ENCODE measurements at regions not wholly inside any gene's neighbourhood (a gene's known extent, or its start where the extent isn't known, plus 50 kb on each side); places are given as distances from the start of the nearest gene placed in this dataset.
A peak's percentile ranks its signal among the peaks of the same experiment; 100 is the strongest.
"Not testable (repeated sequence)": the region's sequence is repeated elsewhere in the genome, so short reads cannot be mapped to it uniquely, and the experiment has no call there.

- H3K4me1 Mint-ChIP-seq (ENCODE audit: low read depth, unreplicated experiment), result no peaks in the 10 kb centered on the region
- intact Hi-C loops (cut with micrococcal nuclease; ENCODE audit: unreplicated experiment), result no loop called here
- Histone ChIP-seq H3K27me3 (replicated peaks; ENCODE audit: control insufficient read depth, insufficient read depth, low read length) (no peaks in the 10 kb centered on the region), H3K9me3 (no peaks in the 10 kb centered on the region), H3K4me1 (no peaks in the 10 kb centered on the region), H3K36me3 (ENCODE audit: control insufficient read depth, insufficient read depth, low read length) (no peaks in the 10 kb centered on the region), H3K4me3 (ENCODE audit: low read depth, low read length) (no peak overlapping the region)
- TF ChIP-seq, protein P1, sequence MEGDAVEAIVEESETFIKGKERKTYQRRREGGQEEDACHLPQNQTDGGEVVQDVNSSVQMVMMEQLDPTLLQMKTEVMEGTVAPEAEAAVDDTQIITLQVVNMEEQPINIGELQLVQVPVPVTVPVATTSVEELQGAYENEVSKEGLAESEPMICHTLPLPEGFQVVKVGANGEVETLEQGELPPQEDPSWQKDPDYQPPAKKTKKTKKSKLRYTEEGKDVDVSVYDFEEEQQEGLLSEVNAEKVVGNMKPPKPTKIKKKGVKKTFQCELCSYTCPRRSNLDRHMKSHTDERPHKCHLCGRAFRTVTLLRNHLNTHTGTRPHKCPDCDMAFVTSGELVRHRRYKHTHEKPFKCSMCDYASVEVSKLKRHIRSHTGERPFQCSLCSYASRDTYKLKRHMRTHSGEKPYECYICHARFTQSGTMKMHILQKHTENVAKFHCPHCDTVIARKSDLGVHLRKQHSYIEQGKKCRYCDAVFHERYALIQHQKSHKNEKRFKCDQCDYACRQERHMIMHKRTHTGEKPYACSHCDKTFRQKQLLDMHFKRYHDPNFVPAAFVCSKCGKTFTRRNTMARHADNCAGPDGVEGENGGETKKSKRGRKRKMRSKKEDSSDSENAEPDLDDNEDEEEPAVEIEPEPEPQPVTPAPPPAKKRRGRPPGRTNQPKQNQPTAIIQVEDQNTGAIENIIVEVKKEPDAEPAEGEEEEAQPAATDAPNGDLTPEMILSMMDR (IDR thresholded peaks at IDR 0.05; ENCODE audit: insufficient read depth in 1 of 2, low read depth in 1 of 2, low read length in 1 of 2, severe bottlenecking in 1 of 2, unreplicated experiment in 1 of 2), result no peak
- POLR2A ChIA-PET, result no interaction called here
- H3K27ac Mint-ChIP-seq (ENCODE audit: unreplicated experiment), result no peak overlapping the region
- H3K4me3 Mint-ChIP-seq (ENCODE audit: unreplicated experiment), result no peak overlapping the region
- H3K36me3 Mint-ChIP-seq (ENCODE audit: insufficient read depth, unreplicated experiment), result no peaks in the 10 kb centered on the region
- peaks cover 6% of the 10 kb centered on the region for H3K27me3 Mint-ChIP-seq (ENCODE audit: insufficient read depth, unreplicated experiment)
- BruUV-seq (replicated peaks), result no TSS peak
- DNase-seq, result no peak
- CTCF ChIA-PET, result no interaction called here
- H3K9me3 Mint-ChIP-seq (ENCODE audit: unreplicated experiment), result no peaks in the 10 kb centered on the region
Observed at GRCh38 chr2:176794392-176794791, 418.2 kb upstream of the HNRNPA3 start.

DNA sequence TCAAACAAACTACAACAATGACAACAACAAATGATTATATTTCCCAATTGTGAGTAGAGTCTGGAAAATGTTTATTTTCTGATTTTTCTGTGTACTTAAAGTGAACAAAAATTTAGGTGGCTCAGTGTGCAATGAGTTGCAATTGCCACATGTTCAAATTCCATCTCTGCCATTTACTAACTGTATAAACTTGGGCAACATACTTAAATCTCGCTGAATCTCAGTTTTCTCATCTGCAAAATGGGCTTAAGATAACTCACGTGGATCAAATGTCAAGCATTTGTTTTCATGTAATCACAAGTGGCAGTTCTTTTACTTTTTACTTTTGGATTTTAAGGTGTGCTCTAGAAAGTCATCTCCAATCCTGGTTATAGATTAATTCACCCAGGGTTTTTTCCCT lies 416.8 kb upstream of the HNRNPA3 start:
- H3K9me3 ChIP-seq, result no peaks in the 10 kb centered on the region
- no peak for DNase-seq
- TF ChIP-seq, protein P1 (IDR thresholded peaks at IDR 0.05; ENCODE audit: insufficient read depth in 1 of 2, low read depth in 1 of 2, low read length in 1 of 2, severe bottlenecking in 1 of 2, unreplicated experiment in 1 of 2), result no peak
- no peaks in the 10 kb centered on the region for H3K36me3 Mint-ChIP-seq (ENCODE audit: insufficient read depth, unreplicated experiment)
- ChIA-PET POLR2A (no interaction called here), CTCF (no interaction called here)
- intact Hi-C loops (cut with micrococcal nuclease; ENCODE audit: unreplicated experiment), result no loop called here
- H3K27me3 Mint-ChIP-seq (ENCODE audit: insufficient read depth, unreplicated experiment), result peaks cover 6% of the 10 kb centered on the region
- H3K4me3 ChIP-seq (ENCODE audit: low read depth, low read length), result no peak overlapping the region
- no peaks in the 10 kb centered on the region for H3K4me1 ChIP-seq
- H3K4me1 Mint-ChIP-seq (ENCODE audit: low read depth, unreplicated experiment), result no peaks in the 10 kb centered on the region
- H3K27ac Mint-ChIP-seq (ENCODE audit: unreplicated experiment), result no peak overlapping the region
- H3K4me3 Mint-ChIP-seq (ENCODE audit: unreplicated experiment), result no peak overlapping the region
- H3K9me3 Mint-ChIP-seq (ENCODE audit: unreplicated experiment), result no peaks in the 10 kb centered on the region
- BruUV-seq (replicated peaks), result no TSS peak
- H3K27me3 ChIP-seq (replicated peaks; ENCODE audit: control insufficient read depth, insufficient read depth, low read length), result no peaks in the 10 kb centered on the region
- no peaks in the 10 kb centered on the region for H3K36me3 ChIP-seq (ENCODE audit: control insufficient read depth, insufficient read depth, low read length)

DNA sequence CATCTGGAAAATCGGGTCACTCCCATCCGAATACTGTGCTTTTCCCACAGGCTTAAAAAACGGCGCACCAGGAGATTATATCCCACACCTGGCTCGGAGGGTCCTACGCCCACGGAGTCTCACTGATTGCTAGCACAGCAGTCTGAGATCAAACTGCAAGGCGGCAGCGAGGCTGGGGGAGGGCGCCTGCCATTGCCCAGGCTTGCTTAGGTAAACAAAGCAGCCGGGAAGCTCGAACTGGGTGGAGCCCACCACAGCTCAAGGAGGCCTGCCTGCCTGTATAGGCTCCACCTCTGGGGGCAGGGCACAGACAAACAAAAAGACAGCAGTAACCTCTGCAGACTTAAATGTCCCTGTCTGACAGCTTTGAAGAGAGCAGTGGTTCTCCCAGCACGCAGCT lies 415.9 kb upstream of the HNRNPA3 start:
- H3K27me3 Mint-ChIP-seq (ENCODE audit: insufficient read depth, unreplicated experiment); intact Hi-C loops (cut with micrococcal nuclease; ENCODE audit: unreplicated experiment); H3K36me3 ChIP-seq (ENCODE audit: control insufficient read depth, insufficient read depth, low read length); POLR2A ChIA-PET; H3K4me3 ChIP-seq (ENCODE audit: low read depth, low read length); H3K4me3 Mint-ChIP-seq (ENCODE audit: unreplicated experiment); H3K9me3 ChIP-seq; H3K36me3 Mint-ChIP-seq (ENCODE audit: insufficient read depth, unreplicated experiment); CTCF ChIA-PET; H3K4me1 Mint-ChIP-seq (ENCODE audit: low read depth, unreplicated experiment); H3K9me3 Mint-ChIP-seq (ENCODE audit: unreplicated experiment); BruUV-seq (replicated peaks); H3K4me1 ChIP-seq; H3K27ac Mint-ChIP-seq (ENCODE audit: unreplicated experiment); H3K27me3 ChIP-seq (replicated peaks; ENCODE audit: control insufficient read depth, insufficient read depth, low read length): not testable (repeated sequence)
- peak; percentile 10 to 38 for DNase-seq

DNA sequence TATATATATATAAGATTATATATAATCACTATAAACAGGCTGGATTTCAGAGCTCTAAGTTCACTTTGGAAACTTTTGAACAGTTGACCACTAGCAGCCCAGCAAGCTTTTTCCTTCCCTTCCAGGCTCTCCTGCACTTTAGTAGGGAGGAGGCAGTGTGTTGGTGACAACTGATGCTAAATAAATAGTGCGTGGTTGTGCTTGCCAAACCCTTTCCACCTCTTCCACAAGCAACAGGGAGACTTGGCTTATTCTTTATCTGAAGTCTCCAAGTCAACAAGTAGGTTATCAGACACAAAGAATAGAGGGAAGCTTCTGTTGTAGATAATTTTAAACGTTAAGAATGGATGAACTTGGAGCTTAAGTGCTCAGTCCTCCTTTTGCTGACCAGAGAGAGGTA lies 408.2 kb upstream of the HNRNPA3 start:
- intact Hi-C loops (cut with micrococcal nuclease; ENCODE audit: unreplicated experiment), result no loop called here
- no peaks in the 10 kb centered on the region for H3K4me1 ChIP-seq
- DNase-seq, result no peak
- no TSS peak for BruUV-seq (replicated peaks)
- H3K9me3 ChIP-seq, result no peaks in the 10 kb centered on the region
- Mint-ChIP-seq H3K4me1 (ENCODE audit: low read depth, unreplicated experiment) (no peaks in the 10 kb centered on the region), H3K27me3 (ENCODE audit: insufficient read depth, unreplicated experiment) (no peaks in the 10 kb centered on the region), H3K27ac (ENCODE audit: unreplicated experiment) (no peak overlapping the region), H3K36me3 (ENCODE audit: insufficient read depth, unreplicated experiment) (no peaks in the 10 kb centered on the region), H3K4me3 (ENCODE audit: unreplicated experiment) (no peak overlapping the region), H3K9me3 (ENCODE audit: unreplicated experiment) (no peaks in the 10 kb centered on the region)
- no peaks in the 10 kb centered on the region for H3K36me3 ChIP-seq (ENCODE audit: control insufficient read depth, insufficient read depth, low read length)
- ChIA-PET POLR2A (no interaction called here), CTCF (no interaction called here)
- TF ChIP-seq, protein P1 (IDR thresholded peaks at IDR 0.05; ENCODE audit: insufficient read depth in 1 of 2, low read depth in 1 of 2, low read length in 1 of 2, severe bottlenecking in 1 of 2, unreplicated experiment in 1 of 2), result no peak
- no peak overlapping the region for H3K4me3 ChIP-seq (ENCODE audit: low read depth, low read length)
- no peaks in the 10 kb centered on the region for H3K27me3 ChIP-seq (replicated peaks; ENCODE audit: control insufficient read depth, insufficient read depth, low read length)

All from Caco-2 (cell line).